ENCODE measurements at regions not wholly inside any gene's neighbourhood (a gene's known extent, or its start where the extent isn't known, plus 50 kb on each side); places are given as distances from the start of the nearest gene placed in this dataset.

- TF ChIP-seq, protein P1, sequence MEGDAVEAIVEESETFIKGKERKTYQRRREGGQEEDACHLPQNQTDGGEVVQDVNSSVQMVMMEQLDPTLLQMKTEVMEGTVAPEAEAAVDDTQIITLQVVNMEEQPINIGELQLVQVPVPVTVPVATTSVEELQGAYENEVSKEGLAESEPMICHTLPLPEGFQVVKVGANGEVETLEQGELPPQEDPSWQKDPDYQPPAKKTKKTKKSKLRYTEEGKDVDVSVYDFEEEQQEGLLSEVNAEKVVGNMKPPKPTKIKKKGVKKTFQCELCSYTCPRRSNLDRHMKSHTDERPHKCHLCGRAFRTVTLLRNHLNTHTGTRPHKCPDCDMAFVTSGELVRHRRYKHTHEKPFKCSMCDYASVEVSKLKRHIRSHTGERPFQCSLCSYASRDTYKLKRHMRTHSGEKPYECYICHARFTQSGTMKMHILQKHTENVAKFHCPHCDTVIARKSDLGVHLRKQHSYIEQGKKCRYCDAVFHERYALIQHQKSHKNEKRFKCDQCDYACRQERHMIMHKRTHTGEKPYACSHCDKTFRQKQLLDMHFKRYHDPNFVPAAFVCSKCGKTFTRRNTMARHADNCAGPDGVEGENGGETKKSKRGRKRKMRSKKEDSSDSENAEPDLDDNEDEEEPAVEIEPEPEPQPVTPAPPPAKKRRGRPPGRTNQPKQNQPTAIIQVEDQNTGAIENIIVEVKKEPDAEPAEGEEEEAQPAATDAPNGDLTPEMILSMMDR (IDR thresholded peaks at IDR 0.05; ENCODE audit: borderline replicate concordance, control extremely low read depth, extremely low read depth, insufficient read depth, missing control alignments): no peak
- no peak for DNase-seq (ENCODE audit: low spot score)
- in situ Hi-C loops (cut with MboI; ENCODE audit: low sequenced_read_pairs, unreplicated experiment): no loop called here
Measured at GRCh38 chr15:96121086-96121920, 209.2 kb upstream of the NR2F2 start.

GRCh38 chr15:96122077-96123027 is 208.1 kb upstream of the NR2F2 start:
- in situ Hi-C loops (cut with MboI; ENCODE audit: low sequenced_read_pairs, unreplicated experiment): no loop called here
- no peak for DNase-seq (ENCODE audit: low spot score)
- TF ChIP-seq, protein P1 (IDR thresholded peaks at IDR 0.05; ENCODE audit: borderline replicate concordance, control extremely low read depth, extremely low read depth, insufficient read depth, missing control alignments): no peak

GRCh38 chr15:96123028-96123400 is 207.5 kb upstream of the NR2F2 start:
- in situ Hi-C loops (cut with MboI; ENCODE audit: low sequenced_read_pairs, unreplicated experiment): no loop called here
- TF ChIP-seq, protein P1 (IDR thresholded peaks at IDR 0.05; ENCODE audit: borderline replicate concordance, control extremely low read depth, extremely low read depth, insufficient read depth, missing control alignments): no peak
- no peak for DNase-seq (ENCODE audit: low spot score)

- TF ChIP-seq, protein P1 (IDR thresholded peaks at IDR 0.05; ENCODE audit: borderline replicate concordance, control extremely low read depth, extremely low read depth, insufficient read depth, missing control alignments): no peak
- in situ Hi-C loops (cut with MboI; ENCODE audit: low sequenced_read_pairs, unreplicated experiment): no loop called here
Measured at GRCh38 chr15:96123630-96124187, 206.8 kb upstream of the NR2F2 start.

DNA sequence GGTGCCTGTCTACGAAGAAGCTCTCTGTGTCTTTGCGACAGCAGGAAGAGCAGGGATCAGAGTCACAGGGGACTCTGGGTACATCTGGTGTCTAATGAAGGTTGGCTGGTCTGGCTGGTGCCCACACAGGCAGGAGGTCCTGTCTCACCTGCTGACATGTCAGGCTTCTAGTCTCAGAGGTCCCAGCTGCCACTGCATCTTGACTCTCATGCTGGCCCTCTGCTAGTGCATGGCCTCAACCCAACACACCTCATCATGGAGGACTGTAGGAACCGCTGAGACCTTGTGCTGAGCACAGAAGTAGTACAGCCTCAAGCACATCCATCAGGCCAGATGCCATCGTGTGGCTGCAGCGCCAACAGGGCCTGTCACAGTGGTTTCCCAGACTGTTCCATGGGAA is 206.1 kb upstream of the NR2F2 start:
- TF ChIP-seq, protein P1 (IDR thresholded peaks at IDR 0.05; ENCODE audit: borderline replicate concordance, control extremely low read depth, extremely low read depth, insufficient read depth, missing control alignments): no peak
- in situ Hi-C loops (cut with MboI; ENCODE audit: low sequenced_read_pairs, unreplicated experiment): no loop called here
- no peak for DNase-seq (ENCODE audit: low spot score)

More at GRCh38 chr15:96123630-96124187, 206.8 kb upstream of the NR2F2 start:
- no peak for DNase-seq (ENCODE audit: low spot score)

- TF ChIP-seq, protein P1 (IDR thresholded peaks at IDR 0.05; ENCODE audit: borderline replicate concordance, control extremely low read depth, extremely low read depth, insufficient read depth, missing control alignments): no peak
- DNase-seq (ENCODE audit: low spot score): no peak
- in situ Hi-C loops (cut with MboI; ENCODE audit: low sequenced_read_pairs, unreplicated experiment): no loop called here
Measured at GRCh38 chr15:96125721-96126415, 204.6 kb upstream of the NR2F2 start.
